Astrocyte of the spinal cord (primary cell): ENCODE measurements at regions not wholly inside any gene's neighbourhood (a gene's known extent, or its start where the extent isn't known, plus 50 kb on each side); places are given as distances from the start of the nearest gene placed in this dataset.
"Not testable (repeated sequence)": the region's sequence is repeated elsewhere in the genome, so short reads cannot be mapped to it uniquely, and the experiment has no call there.

Source experiments
- DNase-seq: peaks from one replicate; pipeline ENCODE4 v3.0.0; 2011; ENCODE audit warnings: low read depth, low spot score
- H3K4me3 ChIP-seq: 2 replicates; pipeline ENCODE4 v1.5.1; 2011; ENCODE audit warnings: low read depth, mild to moderate bottlenecking, low read length, moderate library complexity
- CTCF ChIP-seq: IDR thresholded peaks from 2 replicates; pipeline ENCODE4 v1.5.1; 2012; ENCODE audit warnings: low read depth, mild to moderate bottlenecking, low read length, inconsistent platforms
- in situ Hi-C: cut with HindIII; loops from 2 replicates; pipeline ENCODE4 v1.10.0; 2017; ENCODE audit warnings: low sequenced_read_pairs

- DNase-seq: no peak
- in situ Hi-C loops: no loop called here
- TF ChIP-seq CTCF: no peak
- no peak overlapping the region for H3K4me3 ChIP-seq
Measured at GRCh38 chr7:138388673-138389491, 71.2 kb upstream of the TRIM24 start.

GRCh38 chr7:138395763-138396162 lies 64.3 kb upstream of the TRIM24 start:
- DNase-seq: no peak

GRCh38 chr7:138396251-138397070 lies 63.6 kb upstream of the TRIM24 start:
- DNase-seq: no peak
- no peak overlapping the region for H3K4me3 ChIP-seq
- TF ChIP-seq CTCF: no peak
- in situ Hi-C loops: no loop called here

More at GRCh38 chr7:138395763-138396162, 64.3 kb upstream of the TRIM24 start:
- in situ Hi-C loops: no loop called here
- H3K4me3 ChIP-seq: no peak overlapping the region
- no peak for TF ChIP-seq CTCF

- in situ Hi-C loops, H3K4me3 ChIP-seq, DNase-seq: not testable (repeated sequence)
Measured at GRCh38 chr7:138397071-138397433, 63.0 kb upstream of the TRIM24 start.

- in situ Hi-C loops: no loop called here
- no peak for TF ChIP-seq CTCF
- no peak for DNase-seq
- no peak overlapping the region for H3K4me3 ChIP-seq
Measured at GRCh38 chr7:138398857-138399256, 61.2 kb upstream of the TRIM24 start.

- H3K4me3 ChIP-seq: no peak overlapping the region
- in situ Hi-C loops: no loop called here
- no peak for DNase-seq
- TF ChIP-seq CTCF: no peak
Measured at GRCh38 chr7:138400400-138400886, 59.6 kb upstream of the TRIM24 start.

- H3K4me3 ChIP-seq: no peak overlapping the region
- DNase-seq: no peak
- no peak for TF ChIP-seq CTCF
- in situ Hi-C loops: no loop called here
Measured at GRCh38 chr7:138402749-138403148, 57.3 kb upstream of the TRIM24 start.
